HCT116 (cell line): ENCODE measurements at regions not wholly inside any gene's neighbourhood (a gene's known extent, or its start where the extent isn't known, plus 50 kb on each side); places are given as distances from the start of the nearest gene placed in this dataset.

Experiments used
- ATAC-seq: fragments of 200-7000 bp; cut with Tn5 transposase; 2 replicates; pipeline ENCODE4 v1.9.1; 2020; ENCODE audit warnings: mild to moderate bottlenecking, moderate library complexity
- BruUV-seq: library from RNA; stranded (reverse); fragments of 400-500 nt; replicated peaks from 2 replicates; lab custom pipeline; 2021; lab: Mats Ljungman, UMichigan
- CTCF ChIA-PET: fragments of 300-600 bp; sonication (Branson Sonifier 250); formaldehyde crosslinking; loops from one replicate; lab custom pipeline; 2021; ENCODE audit warnings: antibody characterized with exemption; lab: Charles Lee
- POLR2A ChIA-PET: fragments of 300-600, 350-600 bp; sonication (Branson Sonifier 250); formaldehyde crosslinking; loops from one replicate; lab custom pipeline; 2021; ENCODE audit warnings: antibody characterized with exemption; lab: Charles Lee
- RAD21 ChIA-PET, 2 experiments: fragments of 300-600 bp; sonication (Branson Sonifier 250); formaldehyde crosslinking; loops; one replicate each; lab custom pipeline; 2023; ENCODE audit warnings: low total read pairs in 2 of 2; ENCODE audit not compliant: uncharacterized antibody in 2 of 2, unreplicated experiment in 2 of 2, low non-redundant PET in 1 of 2; lab: Charles Lee
- DNase-seq: peaks from one replicate; pipeline ENCODE4 v3.0.0-alpha.2; 2010; ENCODE audit warnings: low read depth, low spot score
- H2AFZ ChIP-seq: fragments of 200-600 bp; shearing (Covaris generic), sonication (generic); 2 replicates; pipeline ENCODE4 v1.6.1; 2017; ENCODE audit warnings: low read depth, mixed run types, mixed read lengths, antibody characterized with exemption, low read length; ENCODE audit not compliant: poor library complexity, severe bottlenecking
- H3K27ac ChIP-seq: 2 replicates; pipeline ENCODE4 v1.5.1; 2012; ENCODE audit warnings: low read depth, low read length
- H3K27me3 ChIP-seq: fragments of 200-600 bp; sonication (generic); 2 replicates; pipeline ENCODE4 v1.6.1; 2016; ENCODE audit warnings: mixed run types, low read length, mixed read lengths; ENCODE audit not compliant: insufficient read depth
- H3K36me3 ChIP-seq, 2 experiments: fragments of 200-500 bp in 1 of 2; fragments of 200-600 bp in 1 of 2; sonication (Bioruptor generic) in 1 of 2; sonication (generic) in 1 of 2; 2 replicates each; pipeline versions ENCODE4 v1.5.1 to v1.6.1; 2014 to 2016; ENCODE audit warnings: low read length in 2 of 2, inconsistent platforms in 1 of 2, mixed read lengths in 1 of 2, mixed run types in 1 of 2; ENCODE audit not compliant: insufficient read depth in 2 of 2, control insufficient read depth in 1 of 2
- H3K4me1 ChIP-seq, 2 experiments: fragments of 200-600 bp in 1 of 2; sonication (generic) in 1 of 2; 2 replicates each; pipeline versions ENCODE4 v1.5.1 to v1.6.1; 2012 to 2017; ENCODE audit warnings: low read length in 2 of 2, inconsistent platforms in 1 of 2, mild to moderate bottlenecking in 1 of 2, mixed read lengths in 1 of 2, mixed run types in 1 of 2, moderate library complexity in 1 of 2; ENCODE audit not compliant: insufficient read depth in 2 of 2, control insufficient read depth in 1 of 2
- H3K4me2 ChIP-seq: fragments of 200-600 bp; sonication (generic); 2 replicates; pipeline ENCODE4 v1.6.1; 2017; ENCODE audit warnings: mixed run types, low read length, mixed read lengths
- H3K4me3 ChIP-seq, 2 experiments: fragments of 200-600 bp in 1 of 2; sonication (generic) in 1 of 2; replicated peaks in 1 of 2; 2 replicates each; pipeline ENCODE4 v1.5.1; 2011 to 2016; ENCODE audit warnings: low read length in 2 of 2, control low read depth in 1 of 2, low read depth in 1 of 2, mild to moderate bottlenecking in 1 of 2, mixed read lengths in 1 of 2, mixed run types in 1 of 2
- H3K79me2 ChIP-seq: fragments of 200-600 bp; sonication (generic); 2 replicates; pipeline ENCODE4 v1.6.1; 2017; ENCODE audit warnings: mild to moderate bottlenecking, mixed run types, low read length, moderate library complexity, mixed read lengths; ENCODE audit not compliant: insufficient read depth
- H3K9ac ChIP-seq: fragments of 200-600 bp; sonication (generic); 2 replicates; pipeline ENCODE4 v1.6.1; 2016; ENCODE audit warnings: low read length, mixed read lengths
- H3K9me2 ChIP-seq: fragments of 200-600 bp; sonication (generic), shearing (Covaris generic); 2 replicates; pipeline ENCODE4 v1.6.1; 2017; ENCODE audit warnings: mixed run types, mild to moderate bottlenecking, moderate library complexity; ENCODE audit not compliant: insufficient read depth
- H3K9me3 ChIP-seq, 2 experiments: fragments of 200-500 bp in 1 of 2; fragments of 200-600 bp in 1 of 2; sonication (Bioruptor generic) in 1 of 2; sonication (generic) in 1 of 2; 2 replicates each; pipeline ENCODE4 v1.6.1; 2014 to 2017; ENCODE audit warnings: low read length in 2 of 2, mixed read lengths in 2 of 2, inconsistent platforms in 1 of 2, low read depth in 1 of 2, mild to moderate bottlenecking in 1 of 2, mixed run types in 1 of 2, moderate library complexity in 1 of 2; ENCODE audit not compliant: control insufficient read depth in 1 of 2, insufficient read depth in 1 of 2
- H4K20me1 ChIP-seq: fragments of 200-600 bp; sonication (generic), shearing (Covaris generic); 2 replicates; pipeline ENCODE4 v1.6.1; 2017; ENCODE audit warnings: mixed run types, mild to moderate bottlenecking, moderate library complexity; ENCODE audit not compliant: insufficient read depth
- CEBPB ChIP-seq: IDR thresholded peaks from 2 replicates; pipeline ENCODE4 v1.6.1; 2012; ENCODE audit warnings: low read depth
- EGR1 ChIP-seq: IDR thresholded peaks from 2 replicates; pipeline ENCODE4 v1.6.1; 2012; ENCODE audit warnings: low read depth
- EZH2 ChIP-seq: fragments of 200-600 bp; sonication (generic); IDR thresholded peaks from 2 replicates; pipeline ENCODE4 v1.6.1; 2017; ENCODE audit warnings: antibody characterized with exemption, mixed run types
- EZH2phosphoT487 ChIP-seq: fragments of 200-600 bp; IDR thresholded peaks from 2 replicates; pipeline ENCODE4 v1.6.1; 2018; ENCODE audit warnings: antibody characterized with exemption, borderline replicate concordance
- FOSL1 ChIP-seq: IDR thresholded peaks from 2 replicates; pipeline ENCODE4 v1.6.1; 2012; ENCODE audit warnings: low read depth
- JUND ChIP-seq: IDR thresholded peaks from 2 replicates; pipeline ENCODE4 v1.6.1; 2012
- MAX ChIP-seq: IDR thresholded peaks from 2 replicates; pipeline ENCODE4 v1.6.1; 2012
- POLR2A ChIP-seq: IDR thresholded peaks from 2 replicates; pipeline ENCODE4 v1.7.0; 2011; ENCODE audit warnings: borderline replicate concordance; ENCODE audit not compliant: insufficient read depth, insufficient read length; ENCODE audit errors: extremely low read depth
- RAD21 ChIP-seq: IDR thresholded peaks from 2 replicates; pipeline ENCODE4 v1.6.1; 2012; ENCODE audit warnings: low read depth, mild to moderate bottlenecking
- REST ChIP-seq: IDR thresholded peaks from 2 replicates; pipeline ENCODE4 v1.6.1; 2012; ENCODE audit warnings: low read depth
- SIN3A ChIP-seq: IDR thresholded peaks from 2 replicates; pipeline ENCODE4 v1.6.1; 2012; ENCODE audit warnings: low read depth
- SP1 ChIP-seq: IDR thresholded peaks from 2 replicates; pipeline ENCODE4 v1.6.1; 2012; ENCODE audit warnings: low read depth
- SRF ChIP-seq: IDR thresholded peaks from 2 replicates; pipeline ENCODE4 v1.6.1; 2012; ENCODE audit warnings: low read depth
- YY1 ChIP-seq: IDR thresholded peaks from 2 replicates; pipeline ENCODE4 v1.6.1; 2011; ENCODE audit warnings: low read length, low read depth, moderate library complexity, mild to moderate bottlenecking; ENCODE audit not compliant: insufficient replicate concordance; ENCODE audit errors: extremely low read depth
- ZBTB33 ChIP-seq: IDR thresholded peaks from 2 replicates; pipeline ENCODE4 v1.6.1; 2011; ENCODE audit warnings: mild to moderate bottlenecking, low read length, moderate library complexity; ENCODE audit not compliant: insufficient replicate concordance; ENCODE audit errors: extremely low read depth
- ZFX ChIP-seq: fragments of 450-650 bp; IDR thresholded peaks from 2 replicates; pipeline ENCODE4 v1.6.1; 2017
- ZNF274 ChIP-seq: fragments of 200-500 bp; sonication (Bioruptor generic); IDR thresholded peaks from 2 replicates; pipeline ENCODE4 v1.6.1; 2014; ENCODE audit warnings: mild to moderate bottlenecking, low read depth, low read length, inconsistent platforms
- intact Hi-C: fragments of 100-400 bp; cut with micrococcal nuclease; formaldehyde crosslinking; loops from 2 replicates; pipeline ENCODE4 v1.10.0; 2022
- TF ChIP-seq, protein P1 (sequence below): IDR thresholded peaks from 2 replicates; pipeline ENCODE4 v1.6.1; 2012
- TF ChIP-seq, protein P2 (sequence below), 3 experiments: fragments of 200-600 bp in 1 of 3; sonication (generic) in 1 of 3; IDR thresholded peaks in 2 of 3; conservative IDR thresholded peaks in 1 of 3; 2 replicates each; pipeline ENCODE4 v1.5.1; 2012 to 2017; ENCODE audit warnings: low read depth in 2 of 3, low read length in 2 of 3, antibody characterized with exemption in 1 of 3, borderline replicate concordance in 1 of 3, control low read depth in 1 of 3, mild to moderate bottlenecking in 1 of 3, mixed read lengths in 1 of 3, mixed run types in 1 of 3, moderate library complexity in 1 of 3; ENCODE audit not compliant: insufficient read depth in 1 of 3

DNA sequence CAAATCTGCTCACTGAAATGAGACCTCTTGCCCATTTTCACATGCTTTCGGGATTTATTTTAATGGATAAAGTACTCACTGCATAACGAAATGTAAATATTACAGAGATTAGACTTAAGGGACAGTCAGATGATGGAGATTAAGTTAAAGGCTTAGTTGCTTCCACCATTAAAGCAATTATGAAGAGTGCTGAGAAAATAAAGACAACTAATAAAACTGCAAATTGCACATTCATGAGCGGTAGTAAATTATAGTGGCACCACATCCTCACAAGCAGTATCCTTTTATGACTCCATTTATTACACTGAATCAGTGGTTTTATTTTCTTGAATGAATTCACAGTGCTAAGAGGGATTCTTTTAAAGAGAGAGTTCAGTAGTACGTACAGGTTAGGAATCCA lies 76.2 kb upstream of the TMED7 start:
- H3K4me1 ChIP-seq: no peaks in the 10 kb centered on the region

More for the DNA sequence above, 76.2 kb upstream of the TMED7 start:
- ChIA-PET POLR2A (no interaction called here), CTCF (no interaction called here), RAD21 (no interaction called here)
- DNase-seq (no peak), ATAC-seq (no peak)
- Histone ChIP-seq H4K20me1 (no peaks in the 10 kb centered on the region), H3K4me3 (no peak overlapping the region), H2AFZ (no peak overlapping the region), H3K9me3 (no peaks in the 10 kb centered on the region), H3K79me2 (no peaks in the 10 kb centered on the region), H3K4me2 (no peak overlapping the region), H3K27me3 (no peaks in the 10 kb centered on the region), H3K36me3 (no peaks in the 10 kb centered on the region), H3K9me2 (no peaks in the 10 kb centered on the region), H3K27ac (no peak overlapping the region), H3K9ac (no peak overlapping the region)
- intact Hi-C loops: no loop called here
- BruUV-seq: no TSS peak
- TF ChIP-seq ZFX (no peak), JUND (no peak), ZNF274 (no peak), REST (no peak), RAD21 (no peak), SRF (no peak), ZBTB33 (no peak), FOSL1 (no peak), EZH2 (no peak), EGR1 (no peak), POLR2A (no peak), YY1 (no peak), SIN3A (no peak), CEBPB (no peak), SP1 (no peak), MAX (no peak), EZH2phosphoT487 (no peak)
- TF ChIP-seq, protein P1, sequence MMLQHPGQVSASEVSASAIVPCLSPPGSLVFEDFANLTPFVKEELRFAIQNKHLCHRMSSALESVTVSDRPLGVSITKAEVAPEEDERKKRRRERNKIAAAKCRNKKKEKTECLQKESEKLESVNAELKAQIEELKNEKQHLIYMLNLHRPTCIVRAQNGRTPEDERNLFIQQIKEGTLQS: no peak
- TF ChIP-seq, protein P2, sequence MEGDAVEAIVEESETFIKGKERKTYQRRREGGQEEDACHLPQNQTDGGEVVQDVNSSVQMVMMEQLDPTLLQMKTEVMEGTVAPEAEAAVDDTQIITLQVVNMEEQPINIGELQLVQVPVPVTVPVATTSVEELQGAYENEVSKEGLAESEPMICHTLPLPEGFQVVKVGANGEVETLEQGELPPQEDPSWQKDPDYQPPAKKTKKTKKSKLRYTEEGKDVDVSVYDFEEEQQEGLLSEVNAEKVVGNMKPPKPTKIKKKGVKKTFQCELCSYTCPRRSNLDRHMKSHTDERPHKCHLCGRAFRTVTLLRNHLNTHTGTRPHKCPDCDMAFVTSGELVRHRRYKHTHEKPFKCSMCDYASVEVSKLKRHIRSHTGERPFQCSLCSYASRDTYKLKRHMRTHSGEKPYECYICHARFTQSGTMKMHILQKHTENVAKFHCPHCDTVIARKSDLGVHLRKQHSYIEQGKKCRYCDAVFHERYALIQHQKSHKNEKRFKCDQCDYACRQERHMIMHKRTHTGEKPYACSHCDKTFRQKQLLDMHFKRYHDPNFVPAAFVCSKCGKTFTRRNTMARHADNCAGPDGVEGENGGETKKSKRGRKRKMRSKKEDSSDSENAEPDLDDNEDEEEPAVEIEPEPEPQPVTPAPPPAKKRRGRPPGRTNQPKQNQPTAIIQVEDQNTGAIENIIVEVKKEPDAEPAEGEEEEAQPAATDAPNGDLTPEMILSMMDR (IDR thresholded peaks at IDR 0.05 in 2 of 3, conservative IDR thresholded peaks at IDR 0.05 in 1 of 3; ENCODE audit: borderline replicate concordance in 1 of 3, insufficient read depth in 1 of 3, low read depth in 2 of 3, low read length in 2 of 3): no peak
